HepG2 (cell line): ENCODE measurements at regions not wholly inside any gene's neighbourhood (a gene's known extent, or its start where the extent isn't known, plus 50 kb on each side); places are given as distances from the start of the nearest gene placed in this dataset.

ENCODE experiments used
- FOXA1 ChIP-seq, 2 experiments: fragments of 450-650 bp in 1 of 2; sonication (generic) in 1 of 2; formaldehyde crosslinking in 1 of 2; IDR thresholded peaks; 2 replicates each; pipeline versions ENCODE4 v1.4.0 to v1.6.1; 2016 to 2020; ENCODE audit warnings: missing genetic modification reagents in 1 of 2
- ISL2 ChIP-seq: sonication (generic); formaldehyde crosslinking; IDR thresholded peaks from 2 replicates; pipeline ENCODE4 v1.5.0; 2020; ENCODE audit warnings: missing genetic modification reagents
- MEIS2 ChIP-seq: sonication (generic); formaldehyde crosslinking; IDR thresholded peaks from 2 replicates; pipeline ENCODE4 v1.9.0; 2021; ENCODE audit warnings: mild to moderate bottlenecking, missing genetic modification reagents
- NFKB2 ChIP-seq: sonication (generic); formaldehyde crosslinking; IDR thresholded peaks from 2 replicates; pipeline ENCODE4 v1.4.0; 2020; ENCODE audit warnings: missing genetic modification reagents, borderline replicate concordance
- NRL ChIP-seq: sonication (generic); formaldehyde crosslinking; IDR thresholded peaks from 2 replicates; pipeline ENCODE4 v1.5.0; 2020; ENCODE audit warnings: missing genetic modification reagents, mild to moderate bottlenecking, moderate library complexity, borderline replicate concordance
- RORA ChIP-seq: sonication (generic); formaldehyde crosslinking; IDR thresholded peaks from 2 replicates; pipeline ENCODE4 v1.5.0; 2020; ENCODE audit warnings: mild to moderate bottlenecking, missing genetic modification reagents, moderate library complexity
- SP140L ChIP-seq: sonication (generic); formaldehyde crosslinking; IDR thresholded peaks from 2 replicates; pipeline ENCODE4 v1.4.0; 2020; ENCODE audit warnings: missing genetic modification reagents, borderline replicate concordance
- ZNF44 ChIP-seq: sonication (generic); formaldehyde crosslinking; IDR thresholded peaks from 2 replicates; pipeline ENCODE4 v1.5.1; 2020; ENCODE audit warnings: mild to moderate bottlenecking, missing genetic modification reagents
- ZNF567 ChIP-seq: sonication (generic); formaldehyde crosslinking; IDR thresholded peaks from 2 replicates; pipeline ENCODE4 v1.8.1; 2023; ENCODE audit warnings: mild to moderate bottlenecking, missing genetic modification reagents, borderline replicate concordance
- TF ChIP-seq, protein P1 (sequence below): sonication (generic); formaldehyde crosslinking; IDR thresholded peaks from 2 replicates; pipeline ENCODE4 v1.4.0; 2020; ENCODE audit warnings: missing genetic modification reagents, borderline replicate concordance
- TF ChIP-seq, protein P2 (sequence below), 2 experiments: fragments of 450-650 bp in 1 of 2; sonication (generic) in 1 of 2; formaldehyde crosslinking in 1 of 2; IDR thresholded peaks; 2 replicates each; pipeline versions ENCODE4 v1.6.1 to v1.8.0; 2016 to 2022; ENCODE audit warnings: antibody characterized with exemption in 1 of 2, mild to moderate bottlenecking in 1 of 2, missing genetic modification reagents in 1 of 2
- TF ChIP-seq, protein P3 (sequence below): sonication (generic); formaldehyde crosslinking; IDR thresholded peaks from 2 replicates; pipeline ENCODE4 v1.4.0; 2020; ENCODE audit warnings: missing genetic modification reagents

DNA sequence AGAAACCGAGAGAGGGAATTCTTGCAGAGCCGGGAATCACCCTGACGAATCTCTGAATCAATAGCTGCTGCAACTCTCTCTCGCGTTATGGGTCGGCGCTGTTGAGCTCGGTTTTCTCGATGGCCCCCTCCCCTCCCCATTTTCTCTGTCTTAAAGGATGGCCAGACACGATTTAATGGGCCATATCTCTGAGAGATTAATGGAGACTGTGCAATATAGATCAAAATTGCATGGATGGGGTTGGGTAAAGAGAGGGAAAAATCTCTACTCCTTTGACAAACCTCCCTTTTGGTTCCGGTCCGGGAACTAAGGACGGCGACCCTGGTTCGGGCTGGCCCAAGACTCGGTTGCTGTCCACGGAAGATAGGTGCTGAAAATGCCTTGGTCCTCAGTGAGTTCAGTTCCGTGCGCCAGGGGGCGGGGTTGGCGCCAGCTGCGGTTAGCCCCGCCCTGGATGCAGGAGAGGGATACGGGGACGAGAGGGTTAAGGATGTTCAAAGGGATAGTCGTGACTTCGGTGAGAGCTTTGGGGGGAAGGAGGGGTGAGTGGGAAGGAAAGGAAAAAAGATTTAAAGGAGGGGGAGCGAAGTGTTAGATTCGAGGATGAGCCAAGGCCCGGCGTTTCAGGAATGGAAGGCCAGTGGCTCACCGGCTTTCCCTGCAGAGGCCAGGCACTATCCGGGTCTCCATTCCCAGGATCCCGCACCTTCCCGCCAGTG, 103.6 kb upstream of the HSD17B12 start (continued):
- TF ChIP-seq, protein P1, sequence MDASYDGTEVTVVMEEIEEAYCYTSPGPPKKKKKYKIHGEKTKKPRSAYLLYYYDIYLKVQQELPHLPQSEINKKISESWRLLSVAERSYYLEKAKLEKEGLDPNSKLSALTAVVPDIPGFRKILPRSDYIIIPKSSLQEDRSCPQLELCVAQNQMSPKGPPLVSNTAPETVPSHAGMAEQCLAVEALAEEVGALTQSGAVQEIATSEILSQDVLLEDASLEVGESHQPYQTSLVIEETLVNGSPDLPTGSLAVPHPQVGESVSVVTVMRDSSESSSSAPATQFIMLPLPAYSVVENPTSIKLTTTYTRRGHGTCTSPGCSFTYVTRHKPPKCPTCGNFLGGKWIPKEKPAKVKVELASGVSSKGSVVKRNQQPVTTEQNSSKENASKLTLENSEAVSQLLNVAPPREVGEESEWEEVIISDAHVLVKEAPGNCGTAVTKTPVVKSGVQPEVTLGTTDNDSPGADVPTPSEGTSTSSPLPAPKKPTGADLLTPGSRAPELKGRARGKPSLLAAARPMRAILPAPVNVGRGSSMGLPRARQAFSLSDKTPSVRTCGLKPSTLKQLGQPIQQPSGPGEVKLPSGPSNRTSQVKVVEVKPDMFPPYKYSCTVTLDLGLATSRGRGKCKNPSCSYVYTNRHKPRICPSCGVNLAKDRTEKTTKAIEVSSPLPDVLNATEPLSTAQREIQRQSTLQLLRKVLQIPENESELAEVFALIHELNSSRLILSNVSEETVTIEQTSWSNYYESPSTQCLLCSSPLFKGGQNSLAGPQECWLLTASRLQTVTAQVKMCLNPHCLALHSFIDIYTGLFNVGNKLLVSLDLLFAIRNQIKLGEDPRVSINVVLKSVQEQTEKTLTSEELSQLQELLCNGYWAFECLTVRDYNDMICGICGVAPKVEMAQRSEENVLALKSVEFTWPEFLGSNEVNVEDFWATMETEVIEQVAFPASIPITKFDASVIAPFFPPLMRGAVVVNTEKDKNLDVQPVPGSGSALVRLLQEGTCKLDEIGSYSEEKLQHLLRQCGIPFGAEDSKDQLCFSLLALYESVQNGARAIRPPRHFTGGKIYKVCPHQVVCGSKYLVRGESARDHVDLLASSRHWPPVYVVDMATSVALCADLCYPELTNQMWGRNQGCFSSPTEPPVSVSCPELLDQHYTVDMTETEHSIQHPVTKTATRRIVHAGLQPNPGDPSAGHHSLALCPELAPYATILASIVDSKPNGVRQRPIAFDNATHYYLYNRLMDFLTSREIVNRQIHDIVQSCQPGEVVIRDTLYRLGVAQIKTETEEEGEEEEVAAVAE (CRISPR knock-in tag), result no peak
- TF ChIP-seq NRL (CRISPR knock-in tag), result no peak
- TF ChIP-seq ISL2, result no peak
- TF ChIP-seq, protein P2, sequence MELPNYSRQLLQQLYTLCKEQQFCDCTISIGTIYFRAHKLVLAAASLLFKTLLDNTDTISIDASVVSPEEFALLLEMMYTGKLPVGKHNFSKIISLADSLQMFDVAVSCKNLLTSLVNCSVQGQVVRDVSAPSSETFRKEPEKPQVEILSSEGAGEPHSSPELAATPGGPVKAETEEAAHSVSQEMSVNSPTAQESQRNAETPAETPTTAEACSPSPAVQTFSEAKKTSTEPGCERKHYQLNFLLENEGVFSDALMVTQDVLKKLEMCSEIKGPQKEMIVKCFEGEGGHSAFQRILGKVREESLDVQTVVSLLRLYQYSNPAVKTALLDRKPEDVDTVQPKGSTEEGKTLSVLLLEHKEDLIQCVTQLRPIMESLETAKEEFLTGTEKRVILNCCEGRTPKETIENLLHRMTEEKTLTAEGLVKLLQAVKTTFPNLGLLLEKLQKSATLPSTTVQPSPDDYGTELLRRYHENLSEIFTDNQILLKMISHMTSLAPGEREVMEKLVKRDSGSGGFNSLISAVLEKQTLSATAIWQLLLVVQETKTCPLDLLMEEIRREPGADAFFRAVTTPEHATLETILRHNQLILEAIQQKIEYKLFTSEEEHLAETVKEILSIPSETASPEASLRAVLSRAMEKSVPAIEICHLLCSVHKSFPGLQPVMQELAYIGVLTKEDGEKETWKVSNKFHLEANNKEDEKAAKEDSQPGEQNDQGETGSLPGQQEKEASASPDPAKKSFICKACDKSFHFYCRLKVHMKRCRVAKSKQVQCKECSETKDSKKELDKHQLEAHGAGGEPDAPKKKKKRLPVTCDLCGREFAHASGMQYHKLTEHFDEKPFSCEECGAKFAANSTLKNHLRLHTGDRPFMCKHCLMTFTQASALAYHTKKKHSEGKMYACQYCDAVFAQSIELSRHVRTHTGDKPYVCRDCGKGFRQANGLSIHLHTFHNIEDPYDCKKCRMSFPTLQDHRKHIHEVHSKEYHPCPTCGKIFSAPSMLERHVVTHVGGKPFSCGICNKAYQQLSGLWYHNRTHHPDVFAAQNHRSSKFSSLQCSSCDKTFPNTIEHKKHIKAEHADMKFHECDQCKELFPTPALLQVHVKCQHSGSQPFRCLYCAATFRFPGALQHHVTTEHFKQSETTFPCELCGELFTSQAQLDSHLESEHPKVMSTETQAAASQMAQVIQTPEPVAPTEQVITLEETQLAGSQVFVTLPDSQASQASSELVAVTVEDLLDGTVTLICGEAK (IDR thresholded peaks at IDR 0.05), result no peak
- TF ChIP-seq, protein P2 (CRISPR knock-in tag; IDR thresholded peaks at IDR 0.05), result 0 out of 2 replicates have a peak, but pooled peaks have one; percentile 37
- TF ChIP-seq FOXA1 (IDR thresholded peaks at IDR 0.05), result no peak
- no peak for TF ChIP-seq FOXA1 (CRISPR knock-in tag; IDR thresholded peaks at IDR 0.05)
- no peak for TF ChIP-seq ZNF567 (CRISPR knock-in tag)
- no peak for TF ChIP-seq SP140L
- no peak for TF ChIP-seq ZNF44 (CRISPR knock-in tag)
- TF ChIP-seq MEIS2 (CRISPR knock-in tag), result no peak
- no peak for TF ChIP-seq RORA (CRISPR knock-in tag)
- TF ChIP-seq NFKB2 (CRISPR knock-in tag), result peak; percentile 71; the same call in 1 of the 2 replicates
- TF ChIP-seq, protein P3, sequence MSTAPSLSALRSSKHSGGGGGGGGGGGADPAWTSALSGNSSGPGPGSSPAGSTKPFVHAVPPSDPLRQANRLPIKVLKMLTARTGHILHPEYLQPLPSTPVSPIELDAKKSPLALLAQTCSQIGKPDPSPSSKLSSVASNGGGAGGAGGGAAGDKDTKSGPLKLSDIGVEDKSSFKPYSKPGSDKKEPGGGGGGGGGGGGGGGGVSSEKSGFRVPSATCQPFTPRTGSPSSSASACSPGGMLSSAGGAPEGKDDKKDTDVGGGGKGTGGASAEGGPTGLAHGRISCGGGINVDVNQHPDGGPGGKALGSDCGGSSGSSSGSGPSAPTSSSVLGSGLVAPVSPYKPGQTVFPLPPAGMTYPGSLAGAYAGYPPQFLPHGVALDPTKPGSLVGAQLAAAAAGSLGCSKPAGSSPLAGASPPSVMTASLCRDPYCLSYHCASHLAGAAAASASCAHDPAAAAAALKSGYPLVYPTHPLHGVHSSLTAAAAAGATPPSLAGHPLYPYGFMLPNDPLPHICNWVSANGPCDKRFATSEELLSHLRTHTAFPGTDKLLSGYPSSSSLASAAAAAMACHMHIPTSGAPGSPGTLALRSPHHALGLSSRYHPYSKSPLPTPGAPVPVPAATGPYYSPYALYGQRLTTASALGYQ, result no peak
